Thyroid gland (tissue), 4 donors: ENCODE measurements at regions not wholly inside any gene's neighbourhood (a gene's known extent, or its start where the extent isn't known, plus 50 kb on each side); places are given as distances from the start of the nearest gene placed in this dataset.
"Not testable (repeated sequence)": the region's sequence is repeated elsewhere in the genome, so short reads cannot be mapped to it uniquely, and the experiment has no call there.

Experiments used
- DNase-seq, 2 donors: peaks; one replicate each; pipeline ENCODE4 v3.0.0-alpha.2; 2019
- H3K27ac ChIP-seq, 3 donors: fragments of 200-600 bp; sonication (generic); 1 replicate in 2 of 3; 2 replicates in 1 of 3; pipeline ENCODE4 v1.5.1; 2016 to 2019; ENCODE audit warnings: mild to moderate bottlenecking in 1 of 3, moderate library complexity in 1 of 3
- H3K27me3 ChIP-seq: fragments of 200-600 bp; sonication (generic); one replicate; pipeline ENCODE4 v1.5.1; 2019
- H3K36me3 ChIP-seq, 2 donors: fragments of 200-600 bp; sonication (generic); one replicate each; pipeline ENCODE4 v1.5.1; 2016 to 2019
- H3K4me1 ChIP-seq, 2 donors: fragments of 200-600 bp; sonication (generic); one replicate each; pipeline ENCODE4 v1.5.1; 2017 to 2019
- H3K4me3 ChIP-seq, 3 donors: fragments of 200-600 bp; sonication (generic); replicated peaks in 1 of 3; 1 replicate in 2 of 3; 2 replicates in 1 of 3; pipeline ENCODE4 v1.5.1; 2016; ENCODE audit warnings: mild to moderate bottlenecking in 1 of 3
- H3K9me3 ChIP-seq: fragments of 200-600 bp; sonication (generic); one replicate; pipeline ENCODE4 v1.5.1; 2017
- POLR2A ChIP-seq, 2 donors: fragments of 450-650 bp; IDR thresholded peaks; one replicate each; pipeline ENCODE4 v1.6.1; 2017; ENCODE audit warnings: antibody characterized with exemption in 2 of 2, mild to moderate bottlenecking in 2 of 2, moderate library complexity in 1 of 2
- WGBS, 2 donors: methylation state at CpG; one replicate each; pipeline ENCODE4 v1.1.5; 2017; 5-methylcytosine and 5-hydroxymethylcytosine counted together
- intact Hi-C: fragments of 100-400 bp; cut with DNase I; formaldehyde crosslinking; loops from one replicate; pipeline ENCODE4 v1.15.1; 2023
- TF ChIP-seq, protein P1 (sequence below), 6 experiments: fragments of 200-600 bp in 3 of 6; fragments of 450-650 bp in 3 of 6; sonication (generic) in 3 of 6; IDR thresholded peaks; one replicate each; pipeline ENCODE4 v1.5.1; 2016 to 2019; ENCODE audit warnings: antibody characterized with exemption in 6 of 6, mild to moderate bottlenecking in 2 of 6, inconsistent platforms in 1 of 6, moderate library complexity in 1 of 6

- H3K4me1 ChIP-seq, result peaks cover 0 to 6% of the 10 kb centered on the region in 2 donors
- no peaks in the 10 kb centered on the region for H3K36me3 ChIP-seq
- no peaks in the 10 kb centered on the region for H3K9me3 ChIP-seq
- no peak overlapping the region for H3K4me3 ChIP-seq
- no peak overlapping the region for H3K27ac ChIP-seq
- H3K27me3 ChIP-seq, result no peaks in the 10 kb centered on the region
- TF ChIP-seq, protein P1, sequence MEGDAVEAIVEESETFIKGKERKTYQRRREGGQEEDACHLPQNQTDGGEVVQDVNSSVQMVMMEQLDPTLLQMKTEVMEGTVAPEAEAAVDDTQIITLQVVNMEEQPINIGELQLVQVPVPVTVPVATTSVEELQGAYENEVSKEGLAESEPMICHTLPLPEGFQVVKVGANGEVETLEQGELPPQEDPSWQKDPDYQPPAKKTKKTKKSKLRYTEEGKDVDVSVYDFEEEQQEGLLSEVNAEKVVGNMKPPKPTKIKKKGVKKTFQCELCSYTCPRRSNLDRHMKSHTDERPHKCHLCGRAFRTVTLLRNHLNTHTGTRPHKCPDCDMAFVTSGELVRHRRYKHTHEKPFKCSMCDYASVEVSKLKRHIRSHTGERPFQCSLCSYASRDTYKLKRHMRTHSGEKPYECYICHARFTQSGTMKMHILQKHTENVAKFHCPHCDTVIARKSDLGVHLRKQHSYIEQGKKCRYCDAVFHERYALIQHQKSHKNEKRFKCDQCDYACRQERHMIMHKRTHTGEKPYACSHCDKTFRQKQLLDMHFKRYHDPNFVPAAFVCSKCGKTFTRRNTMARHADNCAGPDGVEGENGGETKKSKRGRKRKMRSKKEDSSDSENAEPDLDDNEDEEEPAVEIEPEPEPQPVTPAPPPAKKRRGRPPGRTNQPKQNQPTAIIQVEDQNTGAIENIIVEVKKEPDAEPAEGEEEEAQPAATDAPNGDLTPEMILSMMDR (IDR thresholded peaks at IDR 0.05), result no peak
- no peak for TF ChIP-seq POLR2A (IDR thresholded peaks at IDR 0.05)
- intact Hi-C loops, result no loop called here
- 95% methylated on average over 6 of the region's 6 CpGs for WGBS, 2 donors
- no peak for DNase-seq
Measured at GRCh38 chr12:42030588-42030987, 114.1 kb downstream of the GXYLT1 start.

DNA sequence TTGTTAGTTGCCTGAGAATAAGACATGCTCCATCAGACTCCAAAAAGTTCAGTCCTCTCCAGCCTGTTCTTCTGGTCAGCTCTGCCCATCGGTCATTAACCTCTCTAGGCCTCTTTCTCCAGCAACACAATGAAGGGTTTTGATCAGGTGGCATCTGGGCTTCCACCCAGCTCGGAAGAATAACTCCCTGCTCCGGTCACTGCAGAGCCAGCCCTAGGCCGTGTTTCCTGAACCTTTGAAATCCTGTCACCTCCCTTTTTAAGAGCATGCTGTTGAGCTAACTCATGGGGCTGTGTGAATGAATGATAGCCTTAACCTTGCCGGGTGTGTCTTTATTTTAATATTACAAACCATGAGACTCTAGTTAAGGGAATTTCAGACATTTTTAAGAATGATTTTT is 117.1 kb downstream of the GXYLT1 start:
- peak; percentile 64 to 75 for DNase-seq
- intact Hi-C loops, result loop anchor here (10.0 kb wide), 2 partner anchors 763 to 1083 kb away; no protein-coding TSS in a partner anchor

DNA sequence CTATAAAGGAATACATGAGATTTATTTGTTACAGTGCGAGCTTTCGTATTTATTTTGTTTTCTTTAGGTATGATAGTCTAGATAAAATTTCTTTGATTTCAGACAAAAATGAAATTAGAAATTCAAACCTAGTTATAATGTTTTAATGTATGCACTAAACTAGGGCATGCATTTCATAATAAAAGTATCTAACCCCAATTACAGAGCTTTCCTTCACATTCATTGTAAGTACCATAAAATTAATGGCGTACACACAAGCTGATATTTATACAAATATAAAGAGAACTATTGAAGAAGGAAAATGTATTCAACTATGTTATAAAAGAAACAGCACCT is 120.2 kb downstream of the GXYLT1 start:
- H3K4me3 ChIP-seq, result no peak overlapping the region
- TF ChIP-seq POLR2A (IDR thresholded peaks at IDR 0.05), result no peak
- TF ChIP-seq, protein P1 (IDR thresholded peaks at IDR 0.05), result no peak
- WGBS, 2 donors, result 22 to 27% methylated on average over 3 of the region's 3 CpGs
- H3K36me3 ChIP-seq, result no peaks in the 10 kb centered on the region
- H3K27me3 ChIP-seq, result no peaks in the 10 kb centered on the region
- intact Hi-C loops, result loop anchor here (10.0 kb wide), 2 partner anchors 760 to 1080 kb away; no protein-coding TSS in a partner anchor
- H3K27ac ChIP-seq, result no peak overlapping the region
- no peaks in the 10 kb centered on the region for H3K9me3 ChIP-seq
- peaks cover 0 to 6% of the 10 kb centered on the region in 2 donors for H3K4me1 ChIP-seq
- DNase-seq, result no peak

More for the DNA sequence above, 117.1 kb downstream of the GXYLT1 start:
- H3K27me3 ChIP-seq, result no peaks in the 10 kb centered on the region
- TF ChIP-seq, protein P1 (IDR thresholded peaks at IDR 0.05), result no peak
- TF ChIP-seq POLR2A (IDR thresholded peaks at IDR 0.05), result no peak
- H3K9me3 ChIP-seq, result no peaks in the 10 kb centered on the region
- H3K4me3 ChIP-seq, result no peak overlapping the region
- H3K27ac ChIP-seq, result peak overlapping the region in 1 of 3 donors; percentile 39
- peaks cover 0 to 6% of the 10 kb centered on the region in 2 donors for H3K4me1 ChIP-seq
- no peaks in the 10 kb centered on the region for H3K36me3 ChIP-seq
- 37 to 44% methylated on average over 5 of the region's 5 CpGs for WGBS, 2 donors

DNA sequence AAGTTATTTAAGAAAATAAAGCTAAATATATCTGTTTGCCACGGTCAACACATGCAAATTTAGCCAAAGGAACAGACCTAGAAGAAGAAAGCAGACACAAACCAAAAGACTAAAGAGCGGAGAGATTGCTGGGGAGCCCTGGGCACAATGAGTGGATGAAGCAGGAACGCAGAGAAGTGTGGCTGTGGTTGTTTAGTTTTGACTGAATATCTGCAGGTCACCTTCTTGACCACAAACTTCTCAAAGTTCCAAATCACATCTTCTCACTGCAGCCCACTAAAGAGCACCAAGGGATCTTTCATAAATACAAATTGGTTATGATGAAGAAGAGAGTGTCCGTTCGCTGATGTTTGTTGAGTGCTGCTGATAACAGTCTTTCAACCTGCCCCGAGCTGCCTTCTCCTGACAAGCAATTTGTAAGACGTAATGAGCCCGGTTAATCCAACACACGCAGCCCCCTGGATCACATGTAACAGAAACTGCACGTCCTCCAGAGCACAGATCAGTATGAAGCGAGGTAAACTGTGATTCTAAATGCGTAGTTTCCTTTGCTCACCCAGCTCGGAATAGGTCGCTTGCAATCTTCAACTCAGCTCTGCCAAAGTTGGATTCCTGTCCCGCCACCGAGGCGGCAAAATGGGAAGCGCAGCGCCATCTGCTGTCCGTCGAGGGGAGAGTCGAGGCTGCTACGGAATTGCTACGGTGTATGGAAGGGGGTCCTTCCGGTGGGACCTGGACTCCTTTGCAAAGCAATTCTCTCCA is 120.8 kb downstream of the GXYLT1 start:
- peak; percentile 66 to 78 for DNase-seq
- no peak for TF ChIP-seq POLR2A (IDR thresholded peaks at IDR 0.05)
- TF ChIP-seq, protein P1 (IDR thresholded peaks at IDR 0.05), result peak; percentile 60 to 95 (median 82)
- H3K4me1 ChIP-seq, result peaks cover 0 to 6% of the 10 kb centered on the region in 2 donors
- H3K27ac ChIP-seq, result no peak overlapping the region
- WGBS, 2 donors, result 11 to 15% methylated on average over 25 of the region's 25 CpGs
- H3K36me3 ChIP-seq, result no peaks in the 10 kb centered on the region
- H3K9me3 ChIP-seq, result no peaks in the 10 kb centered on the region
- intact Hi-C loops, result loop anchor here (10.0 kb wide), 2 partner anchors 759 to 1079 kb away; no protein-coding TSS in a partner anchor
- no peaks in the 10 kb centered on the region for H3K27me3 ChIP-seq
- peak overlapping the region in 1 of 3 donors; percentile 10 for H3K4me3 ChIP-seq

DNA sequence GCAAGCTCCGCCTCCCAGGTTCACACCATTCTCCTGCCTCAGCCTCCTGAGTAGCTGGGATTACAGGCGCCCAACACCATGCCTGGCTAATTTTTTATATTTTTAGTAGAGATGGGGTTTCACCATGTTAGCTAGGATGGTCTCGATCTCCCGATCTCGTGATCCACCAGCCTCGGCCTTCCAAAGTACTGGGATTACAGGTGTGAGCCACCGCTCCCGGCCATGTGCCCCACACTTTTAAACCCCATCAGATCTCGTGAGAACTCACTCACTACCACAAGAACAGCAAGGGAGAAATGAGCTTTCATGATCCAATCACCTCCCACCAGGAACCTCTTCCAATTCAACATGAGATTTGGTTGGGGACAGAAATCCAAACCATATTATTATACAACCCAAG is 122.7 kb downstream of the GXYLT1 start:
- 94 to 95% methylated on average over 9 of the region's 9 CpGs for WGBS, 2 donors
- H3K36me3 ChIP-seq, H3K4me3 ChIP-seq, H3K9me3 ChIP-seq, H3K27me3 ChIP-seq, DNase-seq, H3K4me1 ChIP-seq, H3K27ac ChIP-seq: not testable (repeated sequence)
- intact Hi-C loops, result loop anchor here (10.0 kb wide), 2 partner anchors 757 to 1077 kb away; no protein-coding TSS in a partner anchor
